Stimulated activated CD4-positive, alpha-beta T cell treated with anti-CD3 and anti-CD28 coated beads, Interleukin-1b, Interleukin-23, amount 100 ng/mL, for 48 hours (primary cell): ENCODE measurements at regions not wholly inside any gene's neighbourhood (a gene's known extent, or its start where the extent isn't known, plus 50 kb on each side); places are given as distances from the start of the nearest gene placed in this dataset.
"Not testable (repeated sequence)": the region's sequence is repeated elsewhere in the genome, so short reads cannot be mapped to it uniquely, and the experiment has no call there.

Experiments used
- DNase-seq: peaks from one replicate; pipeline ENCODE4 v3.0.0-alpha.2; 2020

DNA sequence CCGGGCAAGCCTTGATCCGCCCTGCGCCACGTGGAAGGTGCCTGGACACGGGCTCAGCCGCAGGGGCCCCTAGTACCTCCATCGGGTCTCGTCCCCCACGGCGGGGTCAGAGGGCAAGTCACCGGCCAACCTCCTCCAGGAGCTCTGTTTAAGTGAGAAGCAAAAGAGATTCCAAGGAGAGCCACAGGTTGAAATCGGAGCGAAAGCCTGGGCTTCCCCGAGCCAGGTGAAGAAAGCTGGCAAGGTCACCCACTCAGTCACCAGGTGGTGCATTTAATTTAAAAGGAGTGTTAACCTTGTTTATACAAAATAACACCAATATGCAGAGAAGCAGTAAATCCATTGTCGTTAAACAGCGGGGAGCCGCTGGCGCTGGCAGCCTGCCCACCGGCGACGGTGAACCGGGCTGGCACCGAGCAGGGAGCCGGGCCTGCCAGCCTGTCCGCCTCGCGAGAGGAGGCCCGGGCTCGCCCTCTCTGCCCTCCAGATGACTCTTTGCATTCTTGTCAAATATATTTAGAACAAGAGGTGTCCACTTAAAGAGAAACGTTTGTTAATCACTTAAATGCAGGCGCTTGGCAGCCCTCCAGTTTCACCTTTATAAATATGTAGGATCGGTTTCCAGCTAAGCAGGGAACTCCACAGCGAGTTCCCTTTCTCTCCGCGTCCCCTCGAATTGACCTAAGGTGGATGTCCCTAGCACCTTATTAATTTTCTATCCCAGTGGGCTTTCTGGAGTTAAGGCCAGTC is 277.3 kb upstream of the NR2F2 start:
- DNase-seq = no peak

DNA sequence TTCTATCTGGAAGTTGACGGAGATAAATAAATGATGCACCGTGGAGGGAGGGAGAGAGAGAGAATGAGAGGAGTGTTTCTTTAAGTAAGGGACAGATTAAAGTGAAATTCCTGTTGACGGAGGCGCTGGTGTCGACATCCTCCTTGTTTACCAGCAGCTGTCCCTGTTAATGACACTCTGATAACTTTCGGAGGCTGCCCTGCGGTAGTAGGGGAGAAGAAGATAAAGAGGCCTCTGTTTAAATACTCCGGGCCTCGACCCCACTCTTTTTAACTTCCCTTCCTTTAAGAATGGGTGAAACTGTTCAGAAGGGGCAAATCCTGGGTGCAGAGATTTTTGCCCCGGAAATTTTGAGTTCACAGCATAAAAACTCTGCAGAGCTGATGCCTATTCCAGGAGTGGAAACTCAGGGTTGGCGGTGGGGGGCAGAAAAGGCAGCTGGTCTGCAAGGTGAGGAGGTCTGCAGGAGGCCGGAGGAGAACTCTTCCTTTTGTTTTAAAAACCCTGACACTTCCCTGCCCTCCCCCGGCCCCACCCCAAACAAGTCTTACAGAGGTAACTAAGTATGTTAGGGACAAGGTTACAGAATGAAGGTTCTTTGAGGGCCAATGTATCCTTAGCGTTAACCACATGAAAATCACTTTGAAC is 276.6 kb upstream of the NR2F2 start:
- no peak for DNase-seq

DNA sequence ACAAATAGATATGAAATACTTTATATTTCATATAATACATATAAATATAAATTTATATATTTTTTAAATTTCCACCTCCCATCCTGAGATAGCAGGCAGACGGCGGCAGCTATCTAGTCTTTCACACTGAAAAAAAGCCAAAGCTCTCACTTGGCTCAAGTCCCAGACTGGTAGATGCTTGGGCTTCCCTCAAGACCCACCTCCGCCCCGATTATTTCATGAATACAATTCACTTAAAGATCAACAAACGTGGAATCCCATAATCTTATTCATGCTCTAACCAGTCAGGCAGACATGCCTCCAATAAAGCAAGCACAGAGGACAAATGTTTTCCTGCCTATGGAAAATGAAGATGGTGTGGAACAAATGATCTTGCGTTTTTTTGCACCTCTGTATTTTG is 275.9 kb upstream of the NR2F2 start:
- no peak for DNase-seq

DNA sequence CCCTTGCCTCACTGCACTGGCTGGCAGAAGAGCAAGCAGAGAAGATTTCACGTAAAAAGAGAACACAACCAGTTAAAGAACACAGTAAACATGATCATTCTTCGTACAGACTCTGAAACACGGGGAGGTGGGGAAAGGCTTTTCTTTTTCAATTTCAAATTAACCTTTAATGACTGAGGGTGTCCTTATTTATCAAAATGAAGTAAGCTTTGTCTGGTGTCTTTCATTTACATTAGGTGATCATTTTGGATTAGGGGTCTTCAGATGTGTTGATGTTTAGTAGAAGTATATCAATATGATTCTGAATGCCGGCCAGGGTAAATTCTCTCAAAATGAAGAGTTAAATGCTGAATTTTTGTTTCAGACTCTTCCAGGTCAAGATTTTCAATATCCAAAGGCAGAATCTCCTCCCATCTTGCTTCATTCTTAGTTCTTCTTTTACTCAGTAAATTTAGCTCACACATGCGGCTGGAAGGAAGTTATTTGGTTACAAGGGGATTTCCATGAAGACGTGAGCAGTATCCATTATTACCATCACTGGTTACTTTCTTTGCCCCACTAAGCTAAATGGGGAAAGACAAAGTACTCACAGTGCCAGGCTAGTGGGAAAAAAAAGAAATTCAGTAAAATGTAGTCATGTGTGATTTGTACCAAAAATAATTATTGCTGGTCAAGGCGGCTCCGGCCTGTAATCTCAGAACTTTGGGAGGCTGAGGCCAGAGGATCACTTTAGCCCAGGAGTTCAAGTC is 272.2 kb upstream of the NR2F2 start:
- no peak for DNase-seq

DNA sequence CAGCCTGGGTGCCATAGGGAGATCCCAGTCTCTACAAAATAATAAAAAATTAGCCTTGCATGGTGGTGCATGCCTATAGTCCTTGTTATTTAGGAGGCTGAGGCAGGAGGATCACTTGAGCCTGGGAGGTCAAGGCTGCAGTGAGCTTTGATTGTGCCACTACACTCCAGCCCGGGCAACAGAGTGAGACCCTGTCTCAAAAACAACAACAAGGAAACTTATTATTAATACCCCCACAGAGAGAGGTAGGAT is 271.7 kb upstream of the NR2F2 start:
- DNase-seq = not testable (repeated sequence)

DNA sequence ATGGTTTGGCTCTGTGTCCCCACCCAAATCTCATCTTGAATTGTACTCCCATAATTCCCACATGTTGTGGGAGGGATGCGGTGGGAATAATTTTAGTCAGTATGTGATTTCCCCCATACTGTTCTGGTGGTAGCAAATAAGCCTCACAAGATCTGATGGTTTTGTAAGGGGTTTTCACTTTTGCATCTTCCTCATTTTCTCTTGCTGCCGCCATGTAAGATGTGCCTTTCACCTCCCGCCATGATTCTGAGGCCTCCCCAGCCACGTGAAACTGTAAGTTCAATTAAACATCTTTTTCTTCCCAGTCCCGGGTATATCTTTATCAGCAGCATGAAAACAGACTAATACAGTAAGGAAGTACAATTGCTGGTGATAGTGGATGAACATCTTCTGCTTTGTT is 269.9 kb upstream of the NR2F2 start:
- DNase-seq = not testable (repeated sequence)

DNA sequence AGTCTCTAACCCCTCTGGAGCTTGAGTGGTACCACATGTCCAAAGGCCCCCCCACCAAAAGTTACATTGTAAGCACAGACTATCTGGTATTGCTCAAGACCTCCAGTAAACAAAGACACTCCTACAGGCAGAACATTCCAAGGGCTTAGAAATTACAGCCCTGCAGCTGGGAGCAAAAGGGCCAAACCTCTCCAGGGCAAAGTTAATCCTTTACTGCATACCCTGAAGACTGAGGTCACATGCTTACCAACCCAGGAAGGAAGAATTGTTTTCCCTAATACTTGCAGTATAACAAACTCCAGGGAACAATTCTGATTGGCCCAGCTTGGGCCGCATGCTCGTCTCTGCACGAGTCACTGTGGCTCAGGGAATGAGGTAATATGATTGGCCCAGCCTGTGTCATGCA is 266.1 kb upstream of the NR2F2 start:
- DNase-seq = no peak

DNA sequence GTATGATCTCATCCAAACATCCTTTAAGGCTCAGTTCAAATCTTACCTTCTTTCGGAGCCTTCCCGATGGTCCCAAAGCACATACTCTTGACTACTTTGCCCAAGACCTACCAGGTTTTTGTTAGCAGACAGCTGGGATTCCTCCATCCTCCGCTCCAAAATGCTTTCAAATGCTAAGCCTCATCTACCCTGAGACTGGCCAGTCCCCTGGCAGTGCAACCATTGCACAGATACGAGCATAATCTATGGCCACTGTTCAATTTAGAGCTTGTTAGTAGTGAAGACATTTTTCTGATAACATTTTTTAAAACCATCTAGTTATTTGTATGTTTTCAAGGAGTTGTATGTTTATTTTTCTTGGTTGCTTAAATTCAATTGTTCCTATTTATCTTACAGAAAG is 264.4 kb upstream of the NR2F2 start:
- no peak for DNase-seq

DNA sequence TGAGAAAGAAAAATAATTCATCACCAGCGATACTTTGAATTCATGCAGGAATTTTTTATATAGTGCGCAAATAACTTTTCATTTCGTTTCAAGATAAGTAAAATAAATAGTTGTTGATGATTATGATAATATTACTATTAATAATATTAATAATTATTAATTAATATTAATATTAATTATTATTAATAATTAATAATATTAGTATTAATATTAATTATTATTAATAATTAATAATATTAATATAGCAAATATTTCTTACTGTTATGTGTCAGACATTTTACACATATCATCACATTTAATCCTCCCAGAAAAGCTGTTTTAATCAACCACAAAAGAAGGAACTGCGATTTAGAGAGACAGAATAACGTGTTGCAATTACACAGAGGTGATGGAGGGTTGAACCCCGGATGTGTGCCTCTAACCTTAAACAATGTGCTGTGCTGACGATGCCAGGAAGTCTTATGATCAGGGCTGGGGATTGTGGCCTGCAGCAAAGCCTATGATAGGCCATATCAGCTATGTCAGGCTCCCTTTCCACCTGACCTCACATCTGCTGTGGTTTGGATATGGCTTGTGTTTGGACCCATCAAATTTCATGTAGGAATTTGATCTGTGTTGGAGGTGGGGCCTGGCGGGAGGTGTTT is 263.5 kb upstream of the NR2F2 start:
- no peak for DNase-seq

DNA sequence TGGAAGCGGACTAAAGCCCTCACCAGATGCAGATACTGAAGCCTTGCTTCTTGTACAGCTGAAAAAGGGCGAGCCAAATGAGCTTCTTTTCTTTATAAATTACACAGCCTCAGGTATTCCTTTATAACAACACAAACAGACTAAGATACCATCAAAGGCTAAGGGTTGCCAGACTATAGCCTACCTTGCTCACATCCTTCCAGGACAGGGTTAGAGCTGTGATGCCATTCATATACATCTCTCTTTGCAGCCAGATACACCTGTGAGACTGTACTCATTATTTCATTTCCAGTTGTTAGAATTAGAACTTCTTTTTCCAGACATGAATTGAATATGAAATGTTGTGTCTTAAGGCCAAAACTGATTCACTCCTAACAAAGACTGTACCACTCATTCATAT is 262.8 kb upstream of the NR2F2 start:
- no peak for DNase-seq

DNA sequence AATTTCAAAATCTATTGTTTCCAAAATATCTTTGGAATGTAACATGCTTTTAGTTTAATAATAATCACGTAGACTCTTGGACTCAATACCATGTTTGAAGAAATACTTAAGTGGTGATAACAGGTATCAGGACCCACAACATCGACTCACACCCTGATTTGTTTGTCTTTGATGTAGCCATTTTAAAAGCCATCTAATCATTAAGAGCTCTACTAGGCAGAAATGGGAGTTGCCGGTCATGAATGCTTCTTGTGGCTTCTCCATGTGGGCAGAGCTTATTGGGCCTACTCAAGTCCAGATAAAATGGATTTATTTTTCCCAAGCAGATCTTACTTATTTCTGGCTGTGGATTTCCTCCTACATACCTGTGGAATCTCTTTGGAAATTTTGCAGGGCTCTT is 261.6 kb upstream of the NR2F2 start:
- no peak for DNase-seq

DNA sequence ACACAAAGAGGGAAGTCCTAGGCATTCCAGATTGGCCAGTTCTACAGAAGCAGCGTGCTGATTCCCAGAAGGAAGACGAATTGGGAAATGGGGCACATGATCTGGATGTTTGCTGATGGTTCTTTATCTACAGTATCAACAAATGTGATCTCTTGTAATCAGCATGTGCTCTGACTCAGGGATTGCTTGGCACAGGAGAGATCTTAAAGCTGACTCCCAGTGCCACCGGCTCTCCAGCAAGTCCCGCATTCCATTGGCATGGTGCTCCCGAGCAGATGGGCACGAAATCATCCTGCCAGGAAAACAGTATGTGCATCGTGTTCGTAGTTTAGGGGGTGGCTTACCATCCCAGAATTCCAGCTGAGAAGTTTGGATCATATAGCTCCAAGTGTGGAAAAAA is 259.9 kb upstream of the NR2F2 start:
- no peak for DNase-seq

DNA sequence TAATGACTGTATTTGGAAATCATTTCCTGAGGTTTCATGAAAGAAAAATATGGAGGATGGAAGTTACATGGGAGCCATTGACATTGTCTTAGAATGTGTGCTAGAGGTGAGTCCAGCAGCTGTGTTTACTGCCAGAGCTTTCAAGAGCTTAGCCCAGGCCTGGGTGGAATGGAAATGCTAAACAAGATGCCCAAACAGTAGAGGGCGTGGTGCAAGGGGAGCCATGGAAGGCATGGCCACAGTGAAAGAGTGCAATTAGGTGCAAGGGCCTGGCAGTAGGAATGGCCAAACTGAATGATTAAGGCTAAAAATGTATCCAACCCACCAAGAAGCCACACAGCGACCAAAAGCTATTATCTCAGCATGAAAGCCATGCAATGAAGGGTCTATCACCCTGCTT is 257.7 kb upstream of the NR2F2 start:
- no peak for DNase-seq

DNA sequence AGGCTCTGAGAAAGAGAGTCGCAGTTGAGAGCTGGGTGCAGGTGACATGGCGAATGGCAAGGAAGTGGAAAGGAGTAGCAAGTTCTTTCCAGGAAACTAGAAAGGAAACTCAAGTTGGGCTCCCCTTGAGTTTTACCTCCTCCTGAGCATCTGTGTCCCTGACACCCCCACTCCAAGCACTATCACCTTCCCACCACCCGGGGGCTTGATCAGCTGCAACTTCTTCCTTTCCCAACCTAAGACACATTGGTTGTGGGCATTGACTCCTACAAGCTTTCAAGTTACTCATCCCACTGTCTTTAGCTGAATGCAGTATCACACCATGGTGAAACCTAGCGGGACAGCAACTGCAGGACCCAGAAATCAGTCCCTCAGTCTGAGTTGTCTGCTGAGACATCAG is 256.6 kb upstream of the NR2F2 start:
- no peak for DNase-seq

DNA sequence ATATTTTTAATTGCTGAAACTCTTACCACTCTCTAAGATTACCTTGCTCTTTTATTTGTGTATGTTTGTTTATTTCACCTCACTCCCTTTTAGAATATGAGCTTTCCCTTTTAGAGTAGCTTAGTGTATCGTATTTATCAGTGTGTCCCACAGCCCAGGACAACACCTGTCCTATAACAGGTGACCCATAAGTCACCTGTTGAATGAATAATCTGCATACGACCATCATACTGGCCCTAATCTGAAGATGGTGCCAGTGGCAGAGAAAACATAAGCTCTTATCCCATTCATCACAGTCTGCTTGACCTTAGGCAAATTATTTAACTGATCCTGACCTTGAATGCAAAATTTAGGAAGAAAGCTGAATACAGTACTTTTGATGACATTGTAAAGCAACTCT is 254.6 kb upstream of the NR2F2 start:
- no peak for DNase-seq

DNA sequence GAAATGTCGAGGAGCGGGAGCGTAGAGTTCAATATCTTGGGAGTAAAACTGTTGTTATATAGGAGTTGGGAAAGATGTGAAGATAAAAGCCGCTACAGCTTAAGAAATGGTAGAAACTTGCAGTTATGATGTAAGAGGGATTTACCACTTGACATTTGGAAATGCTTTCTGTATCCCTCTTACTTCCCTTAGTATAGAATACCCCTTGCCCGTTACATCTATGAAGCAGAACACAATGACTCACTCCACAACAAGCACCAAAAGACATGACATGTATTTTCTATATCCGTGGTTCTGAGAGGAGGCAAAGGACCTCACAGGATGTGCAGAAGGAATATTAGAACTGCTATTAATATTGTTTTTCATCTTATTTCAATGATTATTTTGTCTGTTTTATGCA is 254.2 kb upstream of the NR2F2 start:
- no peak for DNase-seq

DNA sequence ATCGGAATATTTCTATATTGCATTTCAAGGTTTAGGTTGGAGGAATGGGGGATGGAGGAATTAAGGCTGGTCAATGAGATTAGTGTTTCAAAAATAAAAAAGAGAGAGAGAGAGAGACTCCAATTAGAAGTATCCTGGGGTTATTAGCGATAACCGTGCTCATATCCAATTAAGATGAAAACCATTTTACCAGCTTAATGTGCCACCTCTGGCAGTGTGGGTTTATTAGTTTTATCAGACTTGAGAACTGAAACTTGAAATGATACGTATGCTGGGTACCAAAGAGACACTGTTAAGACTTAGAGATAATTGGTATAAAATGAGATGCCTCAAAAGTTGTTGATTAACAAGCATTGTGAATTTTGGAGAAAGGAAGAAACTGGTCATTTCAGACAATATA is 251.5 kb upstream of the NR2F2 start:
- no peak for DNase-seq

DNA sequence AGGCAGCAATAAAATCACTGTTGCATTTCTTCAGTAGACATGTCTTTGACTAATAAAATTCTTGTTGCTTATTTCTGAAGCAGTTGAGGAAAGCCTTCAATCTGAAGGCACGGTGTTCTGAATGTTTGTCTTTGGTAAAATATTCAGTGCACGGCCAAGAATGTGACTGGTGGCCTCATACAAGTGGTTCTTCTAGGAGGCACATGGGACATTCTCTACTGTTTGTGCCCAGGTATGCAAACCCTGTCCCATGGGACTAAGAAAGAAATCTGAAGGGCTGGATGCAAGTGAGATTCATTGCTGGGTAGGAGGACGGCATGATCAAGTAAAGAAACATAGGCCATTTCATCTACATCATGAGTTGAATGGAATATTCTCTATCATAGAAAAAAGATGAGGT is 250.6 kb upstream of the NR2F2 start:
- DNase-seq = no peak

DNA sequence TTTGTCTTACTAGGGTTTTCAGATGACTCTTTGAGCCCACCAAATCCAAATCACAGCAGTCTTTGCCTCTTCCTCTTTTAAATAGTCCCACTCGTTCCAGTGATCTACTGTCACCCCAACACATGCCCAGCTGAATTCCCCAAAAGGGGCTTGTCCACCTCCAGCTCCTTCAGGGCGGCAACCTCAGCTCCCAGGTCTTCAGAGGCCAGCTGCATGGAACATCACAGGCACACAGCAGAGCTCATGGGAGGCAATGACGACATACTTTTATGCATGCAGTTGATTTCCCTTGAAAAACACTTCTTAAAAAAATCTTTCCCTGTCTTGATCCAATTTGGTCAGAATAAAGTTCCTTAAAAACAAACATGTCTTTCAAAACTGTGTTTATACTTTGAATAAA is 244.3 kb upstream of the NR2F2 start:
- DNase-seq = no peak

DNA sequence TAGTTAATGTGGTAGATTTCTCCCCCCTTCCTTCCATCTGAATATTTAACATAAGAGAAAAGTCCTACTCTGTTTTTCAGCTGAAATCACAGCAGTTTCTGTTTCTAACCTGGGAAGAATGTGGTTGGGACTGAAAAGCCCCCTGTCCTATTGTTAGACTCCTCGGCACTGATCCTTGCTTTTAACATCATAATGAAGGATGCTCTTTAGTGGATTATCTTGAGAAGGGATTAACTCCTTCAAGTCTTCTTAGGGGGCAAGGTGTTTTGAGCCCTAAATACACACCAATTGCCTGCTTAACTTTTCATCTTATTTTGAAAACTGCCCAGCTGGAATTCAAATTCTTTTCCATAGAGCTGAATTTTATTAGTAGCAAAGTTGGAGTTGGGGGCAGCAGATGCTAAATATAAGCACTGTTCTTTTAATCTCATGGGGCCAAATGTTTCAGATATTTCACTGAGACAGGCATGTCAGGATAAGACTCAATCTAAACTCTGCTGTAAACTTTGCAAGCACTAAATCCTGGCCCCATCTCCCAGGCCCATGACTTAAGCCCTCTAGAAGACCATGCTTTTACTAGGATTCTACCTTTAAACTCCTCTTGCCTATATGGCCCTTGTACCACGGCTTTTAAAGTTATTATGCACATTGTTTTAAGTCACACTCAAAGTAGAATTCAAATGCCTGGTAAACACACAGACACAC is 243.2 kb upstream of the NR2F2 start:
- DNase-seq = no peak

DNA sequence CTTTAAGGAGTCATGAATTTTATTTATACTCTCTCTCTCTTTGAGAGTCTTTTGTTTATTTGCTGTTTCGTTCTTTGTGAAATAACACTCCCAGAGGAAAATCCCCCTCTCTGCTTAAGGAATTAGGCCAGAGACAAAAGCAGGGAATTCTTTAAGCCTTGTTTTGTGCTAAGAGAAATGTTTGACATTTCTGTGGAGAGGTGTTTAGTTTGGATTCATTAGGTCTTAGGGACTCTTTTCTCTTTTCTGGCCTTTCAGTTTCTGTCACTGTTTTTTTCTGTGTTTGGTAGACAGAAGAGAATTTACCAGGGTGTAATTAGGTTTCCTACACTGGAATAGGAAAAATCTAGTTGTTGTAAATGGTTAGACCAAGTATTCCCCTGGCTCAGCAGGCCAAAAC is 241.8 kb upstream of the NR2F2 start:
- no peak for DNase-seq

DNA sequence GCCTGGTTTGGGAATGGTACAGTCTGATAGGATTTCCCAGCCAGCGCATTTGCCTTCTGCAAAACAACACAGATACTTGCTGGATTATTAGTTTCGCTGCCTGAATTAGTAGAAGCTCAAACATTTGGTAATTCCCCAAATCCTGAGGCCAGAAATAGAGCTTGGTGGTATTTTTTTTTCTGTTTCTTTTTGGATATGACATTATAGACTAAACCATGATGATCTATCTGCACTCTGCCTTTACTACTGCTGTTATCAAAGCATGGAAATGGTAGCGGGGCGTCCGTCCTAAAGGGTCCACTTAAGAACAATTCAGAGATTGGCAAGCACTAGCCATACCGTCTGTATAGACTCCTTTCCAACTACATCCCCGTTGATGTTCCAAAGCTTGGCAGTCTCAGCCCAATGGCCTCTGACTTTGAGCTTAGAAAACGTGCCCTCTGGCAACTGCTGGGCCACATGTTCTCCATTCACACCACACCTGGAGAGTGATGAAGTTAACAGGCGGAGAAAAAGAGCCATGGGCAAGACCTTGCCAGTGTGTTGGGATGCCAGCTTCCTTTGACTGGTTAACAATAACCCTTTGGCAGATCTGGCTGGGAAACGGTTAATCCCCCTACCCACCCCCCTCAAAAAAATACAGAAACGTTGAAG is 241.0 kb upstream of the NR2F2 start:
- no peak for DNase-seq

DNA sequence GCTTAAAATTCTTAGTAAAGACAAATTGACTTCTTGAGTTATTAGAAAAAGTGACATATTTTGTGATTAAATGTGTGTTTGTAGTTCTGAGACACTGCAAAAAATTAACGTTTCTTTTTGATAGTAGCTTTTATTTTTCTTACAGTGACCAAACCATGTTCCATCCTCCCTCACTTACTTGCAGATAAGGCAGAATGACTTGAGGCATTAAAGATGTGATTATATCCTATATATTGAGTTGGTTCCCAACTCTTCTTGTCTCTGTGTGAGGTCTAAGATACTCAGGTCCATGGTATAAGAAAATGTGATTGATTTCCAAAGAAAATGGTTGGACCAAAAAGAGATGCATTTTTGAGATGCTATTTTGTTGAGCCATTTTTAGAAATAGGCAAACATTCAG is 238.3 kb upstream of the NR2F2 start:
- DNase-seq = no peak
